ENCODE measurements at regions not wholly inside any gene's neighbourhood (a gene's known extent, or its start where the extent isn't known, plus 50 kb on each side); places are given as distances from the start of the nearest gene placed in this dataset.

GRCh38 chr4:30269850-30270249, 450.3 kb upstream of the PCDH7 start:
- Histone ChIP-seq H3K36me3 (no peaks in the 10 kb centered on the region), H3K9me3 (peaks cover 0 to 15% of the 10 kb centered on the region in 2 donors), H3K4me3 (no peak overlapping the region), H3K27me3 (no peaks in the 10 kb centered on the region), H3K27ac (no peak overlapping the region), H3K4me1 (no peaks in the 10 kb centered on the region)
- ATAC-seq (no peak), DNase-seq (no peak)
- TF ChIP-seq CTCF (IDR thresholded peaks at IDR 0.05): no peak
- intact Hi-C loops (cut with DNase I): no loop called here

- intact Hi-C loops (cut with DNase I): no loop called here
- no peak for ATAC-seq
Observed at GRCh38 chr4:30281986-30282385, 438.2 kb upstream of the PCDH7 start.

GRCh38 chr4:30283336-30283735, 436.8 kb upstream of the PCDH7 start:
- no peak for ATAC-seq
- intact Hi-C loops (cut with DNase I): no loop called here
- no peak for TF ChIP-seq CTCF (IDR thresholded peaks at IDR 0.05)

More at GRCh38 chr4:30281986-30282385, 438.2 kb upstream of the PCDH7 start:
- Histone ChIP-seq H3K9me3 (no peaks in the 10 kb centered on the region), H3K27ac (no peak overlapping the region), H3K4me1 (no peaks in the 10 kb centered on the region), H3K36me3 (no peaks in the 10 kb centered on the region), H3K27me3 (no peaks in the 10 kb centered on the region), H3K4me3 (no peak overlapping the region)
- no peak for DNase-seq
- no peak for TF ChIP-seq CTCF (IDR thresholded peaks at IDR 0.05)

GRCh38 chr4:30294295-30294694, 425.9 kb upstream of the PCDH7 start:
- intact Hi-C loops (cut with DNase I): no loop called here
- Histone ChIP-seq H3K36me3 (no peaks in the 10 kb centered on the region), H3K27ac (no peak overlapping the region), H3K9me3 (no peaks in the 10 kb centered on the region), H3K27me3 (no peaks in the 10 kb centered on the region), H3K4me1 (no peaks in the 10 kb centered on the region), H3K4me3 (no peak overlapping the region)
- no peak for ATAC-seq
- no peak for TF ChIP-seq CTCF (IDR thresholded peaks at IDR 0.05)
- no peak for DNase-seq

More at GRCh38 chr4:30283336-30283735, 436.8 kb upstream of the PCDH7 start:
- no peak overlapping the region for H3K27ac ChIP-seq
- no peaks in the 10 kb centered on the region for H3K9me3 ChIP-seq
- H3K27me3 ChIP-seq: no peaks in the 10 kb centered on the region
- H3K36me3 ChIP-seq: no peaks in the 10 kb centered on the region
- no peak for DNase-seq
- no peaks in the 10 kb centered on the region for H3K4me1 ChIP-seq
- no peak overlapping the region for H3K4me3 ChIP-seq

GRCh38 chr4:30295652-30296051, 424.5 kb upstream of the PCDH7 start:
- ATAC-seq: no peak
- Histone ChIP-seq H3K9me3 (no peaks in the 10 kb centered on the region), H3K27ac (no peak overlapping the region), H3K4me1 (no peaks in the 10 kb centered on the region), H3K36me3 (no peaks in the 10 kb centered on the region), H3K27me3 (no peaks in the 10 kb centered on the region), H3K4me3 (no peak overlapping the region)
- TF ChIP-seq CTCF (IDR thresholded peaks at IDR 0.05): no peak
- no peak for DNase-seq
- intact Hi-C loops (cut with DNase I): no loop called here
